DOHH2 (cell line): ENCODE measurements at regions not wholly inside any gene's neighbourhood (a gene's known extent, or its start where the extent isn't known, plus 50 kb on each side); places are given as distances from the start of the nearest gene placed in this dataset.

ENCODE experiments used
- H3F3A ChIP-seq: fragments of 200-600 bp; sonication (generic), shearing (Covaris generic); 2 replicates; pipeline ENCODE4 v1.6.0; 2016; ENCODE audit warnings: antibody characterized with exemption, mild to moderate bottlenecking; ENCODE audit not compliant: control insufficient read depth, insufficient read depth
- H3K27ac ChIP-seq: fragments of 200-600 bp; sonication (generic); 2 replicates; pipeline ENCODE4 v1.5.1; 2014; ENCODE audit warnings: low read depth, mild to moderate bottlenecking, low read length, moderate library complexity
- H3K27me3 ChIP-seq: fragments of 200-600 bp; sonication (generic); 2 replicates; pipeline ENCODE4 v1.6.1; 2014; ENCODE audit warnings: mild to moderate bottlenecking, low read length, mixed read lengths; ENCODE audit not compliant: control insufficient read depth
- H3K36me3 ChIP-seq: fragments of 200-600 bp; sonication (generic); 2 replicates; pipeline ENCODE4 v1.6.1; 2014; ENCODE audit warnings: mild to moderate bottlenecking, low read length, moderate library complexity, mixed read lengths; ENCODE audit not compliant: control insufficient read depth
- H3K4me1 ChIP-seq: fragments of 200-600 bp; sonication (generic); 2 replicates; pipeline ENCODE4 v1.6.1; 2014; ENCODE audit warnings: mild to moderate bottlenecking, low read length, mixed read lengths; ENCODE audit not compliant: control insufficient read depth
- H3K4me2 ChIP-seq: fragments of 200-600 bp; sonication (generic); 2 replicates; pipeline ENCODE4 v1.6.0; 2014; ENCODE audit warnings: mild to moderate bottlenecking, low read length, moderate library complexity
- H3K4me3 ChIP-seq: fragments of 200-600 bp; sonication (generic); 2 replicates; pipeline ENCODE4 v1.5.1; 2014; ENCODE audit warnings: mild to moderate bottlenecking, low read length, mixed read lengths
- H3K79me2 ChIP-seq: fragments of 200-600 bp; sonication (generic); 2 replicates; pipeline ENCODE4 v1.6.1; 2014; ENCODE audit warnings: mild to moderate bottlenecking, low read length, mixed read lengths; ENCODE audit not compliant: control insufficient read depth
- H3K9me2 ChIP-seq: fragments of 200-600 bp; sonication (generic); replicated peaks from 2 replicates; pipeline ENCODE4 v1.6.1; 2014; ENCODE audit warnings: mild to moderate bottlenecking, low read length, mixed read lengths; ENCODE audit not compliant: control insufficient read depth
- H3K9me3 ChIP-seq: fragments of 200-600 bp; sonication (generic); 2 replicates; pipeline ENCODE4 v1.6.1; 2014; ENCODE audit warnings: antibody characterized with exemption, low read length, mixed read lengths; ENCODE audit not compliant: control insufficient read depth, insufficient read depth
- H4K20me1 ChIP-seq: fragments of 200-600 bp; sonication (generic); 2 replicates; pipeline ENCODE4 v1.6.0; 2014; ENCODE audit warnings: low read depth, mild to moderate bottlenecking, antibody characterized with exemption, low read length, moderate library complexity; ENCODE audit not compliant: control insufficient read depth, insufficient read depth
- CTCF ChIP-seq: fragments of 200-600 bp; sonication (generic); IDR thresholded peaks from one replicate; pipeline ENCODE4 v1.5.1; 2014; ENCODE audit warnings: antibody characterized with exemption, mild to moderate bottlenecking, low read depth, low read length; ENCODE audit not compliant: poor library complexity, severe bottlenecking
- EZH2phosphoT487 ChIP-seq: fragments of 200-600 bp; sonication (generic); IDR thresholded peaks from 2 replicates; pipeline ENCODE4 v1.6.1; 2017; ENCODE audit warnings: borderline replicate concordance, mild to moderate bottlenecking, antibody characterized with exemption, low read length, moderate library complexity, mixed read lengths

- Histone ChIP-seq H3K4me2 (no peak overlapping the region), H3K27ac (no peak overlapping the region), H4K20me1 (no peaks in the 10 kb centered on the region), H3F3A (no peaks in the 10 kb centered on the region), H3K4me3 (no peak overlapping the region), H3K9me2 (no peaks in the 10 kb centered on the region), H3K36me3 (no peaks in the 10 kb centered on the region), H3K4me1 (no peaks in the 10 kb centered on the region), H3K27me3 (no peaks in the 10 kb centered on the region), H3K9me3 (peaks cover 3% of the 10 kb centered on the region; the same call in 1 of the 2 replicates), H3K79me2 (no peaks in the 10 kb centered on the region)
- TF ChIP-seq CTCF (no peak), EZH2phosphoT487 (no peak)
These were observed 97.0 kb upstream of the UBE3A start for GRCh38 chr15:25535866-25536265.

DNA sequence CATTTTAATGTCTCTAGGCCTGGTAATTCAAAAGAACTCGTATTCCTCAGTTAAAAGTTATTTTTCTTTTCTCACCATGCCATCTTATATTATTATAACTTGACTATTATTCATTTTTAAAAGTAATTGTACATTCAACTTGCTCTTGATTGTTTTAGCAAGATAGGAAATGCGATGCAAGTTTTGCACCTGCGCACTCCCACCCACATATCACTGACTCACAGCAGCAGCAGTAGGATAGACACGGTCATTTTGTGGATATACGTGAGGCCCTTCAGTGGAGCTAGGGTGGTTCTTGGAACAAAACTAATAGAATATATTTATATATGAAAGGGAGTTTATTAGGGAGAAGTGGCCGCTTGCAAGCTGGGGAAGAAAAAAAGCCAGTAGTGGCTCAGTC, 95.5 kb upstream of the UBE3A start:
- H3K4me1 ChIP-seq = no peaks in the 10 kb centered on the region
- H3K27me3 ChIP-seq = no peaks in the 10 kb centered on the region
- H3K79me2 ChIP-seq = no peaks in the 10 kb centered on the region
- H3K9me3 ChIP-seq = peaks cover 3% of the 10 kb centered on the region; the same call in 1 of the 2 replicates
- H3K4me2 ChIP-seq = no peak overlapping the region
- TF ChIP-seq CTCF (no peak), EZH2phosphoT487 (no peak)
- H3K27ac ChIP-seq = no peak overlapping the region
- no peaks in the 10 kb centered on the region for H4K20me1 ChIP-seq
- H3K9me2 ChIP-seq = no peaks in the 10 kb centered on the region
- no peaks in the 10 kb centered on the region for H3K36me3 ChIP-seq
- H3K4me3 ChIP-seq = no peak overlapping the region
- no peaks in the 10 kb centered on the region for H3F3A ChIP-seq

GRCh38 chr15:25532269-25533140, 93.7 kb upstream of the UBE3A start:
- H3K27me3 ChIP-seq = no peaks in the 10 kb centered on the region
- H3K9me3 ChIP-seq = peaks cover 6% of the 10 kb centered on the region; the same call in 1 of the 2 replicates
- no peaks in the 10 kb centered on the region for H4K20me1 ChIP-seq
- H3K36me3 ChIP-seq = no peaks in the 10 kb centered on the region
- H3F3A ChIP-seq = no peaks in the 10 kb centered on the region
- H3K4me2 ChIP-seq = no peak overlapping the region
- TF ChIP-seq CTCF (no peak), EZH2phosphoT487 (no peak)
- no peak overlapping the region for H3K27ac ChIP-seq
- H3K4me1 ChIP-seq = no peaks in the 10 kb centered on the region
- no peaks in the 10 kb centered on the region for H3K79me2 ChIP-seq
- H3K9me2 ChIP-seq = no peaks in the 10 kb centered on the region
- H3K4me3 ChIP-seq = no peak overlapping the region
